Fibroblast of lung (primary cell): ENCODE measurements at regions not wholly inside any gene's neighbourhood (a gene's known extent, or its start where the extent isn't known, plus 50 kb on each side); places are given as distances from the start of the nearest gene placed in this dataset.
"Not testable (repeated sequence)": the region's sequence is repeated elsewhere in the genome, so short reads cannot be mapped to it uniquely, and the experiment has no call there.

ENCODE experiments used
- DNase-seq, 2 donors: peaks; one replicate each; pipeline versions ENCODE4 v3.0.0 to v3.0.0-alpha.2; 2010; ENCODE audit warnings: low read depth in 2 of 2
- H2AFZ ChIP-seq: 2 replicates; pipeline ENCODE4 v1.5.1; 2012; ENCODE audit warnings: low read length, control low read depth, inconsistent platforms
- H3K27ac ChIP-seq: 2 replicates; pipeline ENCODE4 v1.5.1; 2011; ENCODE audit warnings: low read length, control low read depth; ENCODE audit not compliant: insufficient read depth
- H3K27me3 ChIP-seq: 2 replicates; pipeline ENCODE4 v1.5.1; 2011; ENCODE audit warnings: mild to moderate bottlenecking, low read length; ENCODE audit not compliant: control insufficient read depth, insufficient read depth
- H3K36me3 ChIP-seq: 2 replicates; pipeline ENCODE4 v1.5.1; 2011; ENCODE audit warnings: low read length; ENCODE audit not compliant: control insufficient read depth, insufficient read depth
- H3K4me1 ChIP-seq: 2 replicates; pipeline ENCODE4 v1.5.1; 2011; ENCODE audit warnings: low read length; ENCODE audit not compliant: control insufficient read depth, insufficient read depth; ENCODE audit errors: extremely low read depth
- H3K4me2 ChIP-seq: 2 replicates; pipeline ENCODE4 v1.5.1; 2011; ENCODE audit warnings: low read length, control low read depth; ENCODE audit not compliant: insufficient read depth; ENCODE audit errors: extremely low read depth
- H3K4me3 ChIP-seq, 4 experiments: fragments of 200-600 bp in 1 of 4; sonication (generic) in 1 of 4; replicated peaks in 1 of 4; 2 replicates each; pipeline ENCODE4 v1.5.1; 2011 to 2016; ENCODE audit warnings: low read length in 4 of 4, low read depth in 3 of 4, mild to moderate bottlenecking in 3 of 4, control low read depth in 2 of 4, inconsistent platforms in 1 of 4, mixed read lengths in 1 of 4; ENCODE audit not compliant: insufficient read depth in 1 of 4; ENCODE audit errors: control extremely low read depth in 1 of 4
- H3K79me2 ChIP-seq: 2 replicates; pipeline ENCODE4 v1.5.1; 2012; ENCODE audit warnings: mild to moderate bottlenecking, low read length, inconsistent platforms; ENCODE audit not compliant: control insufficient read depth, insufficient read depth
- H3K9ac ChIP-seq: 2 replicates; pipeline ENCODE4 v1.5.1; 2011; ENCODE audit warnings: mild to moderate bottlenecking, low read length, control low read depth; ENCODE audit not compliant: insufficient read depth
- H3K9me3 ChIP-seq: 2 replicates; pipeline ENCODE4 v1.5.1; 2012; ENCODE audit warnings: low read depth, low read length; ENCODE audit not compliant: control insufficient read depth, insufficient read depth
- H4K20me1 ChIP-seq: 2 replicates; pipeline ENCODE4 v1.5.1; 2011; ENCODE audit warnings: low read length; ENCODE audit not compliant: control insufficient read depth, insufficient read depth; ENCODE audit errors: extremely low read depth
- EZH2 ChIP-seq: IDR thresholded peaks from 2 replicates; pipeline ENCODE4 v1.5.1; 2012; ENCODE audit warnings: low read length, control low read depth, mild to moderate bottlenecking; ENCODE audit errors: missing control alignments
- TF ChIP-seq, protein P1 (sequence below), 2 donors: IDR thresholded peaks in 1 of 2; conservative IDR thresholded peaks in 1 of 2; 1 replicate in 1 of 2; 2 replicates in 1 of 2; pipeline ENCODE4 v1.5.1; 2011 to 2012; ENCODE audit warnings: low read length in 2 of 2, control low read depth in 1 of 2, inconsistent platforms in 1 of 2, low read depth in 1 of 2, mild to moderate bottlenecking in 1 of 2

- H3K27ac ChIP-seq, H3K4me3 ChIP-seq, H3K9ac ChIP-seq, H3K9me3 ChIP-seq, H3K4me2 ChIP-seq, H3K36me3 ChIP-seq, DNase-seq, H3K4me1 ChIP-seq, H3K27me3 ChIP-seq, H2AFZ ChIP-seq, H4K20me1 ChIP-seq, H3K79me2 ChIP-seq: not testable (repeated sequence)
Observed at GRCh38 chr11:89654669-89655068, 55.4 kb upstream of the TRIM77 start.

GRCh38 chr11:89658767-89659166 is 51.3 kb upstream of the TRIM77 start:
- H3K4me3 ChIP-seq, H3K4me1 ChIP-seq, DNase-seq: not testable (repeated sequence)

DNA sequence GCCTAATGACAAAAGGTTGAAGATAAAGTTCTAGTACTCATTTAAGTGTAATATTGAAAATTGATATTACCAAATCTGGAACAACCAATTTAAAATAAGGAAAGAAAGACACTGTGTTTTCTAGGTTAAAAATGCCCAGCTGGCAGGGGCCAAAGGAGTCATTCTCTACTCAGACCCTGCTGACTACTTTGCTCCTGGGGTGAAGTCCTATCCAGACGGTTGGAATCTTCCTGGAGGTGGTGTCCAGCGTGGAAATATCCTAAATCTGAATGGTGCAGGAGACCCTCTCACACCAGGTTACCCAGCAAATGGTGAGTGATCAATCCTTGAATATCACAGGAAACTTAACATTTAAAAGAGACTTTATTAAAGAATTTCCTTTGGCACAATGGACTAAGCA is 50.7 kb upstream of the TRIM77 start:
- not testable (repeated sequence) for H3K9me3 ChIP-seq, H2AFZ ChIP-seq, H3K27me3 ChIP-seq, DNase-seq, H3K9ac ChIP-seq, H3K4me3 ChIP-seq, H4K20me1 ChIP-seq, H3K4me1 ChIP-seq, H3K27ac ChIP-seq, H3K79me2 ChIP-seq, H3K4me2 ChIP-seq, H3K36me3 ChIP-seq

More at GRCh38 chr11:89658767-89659166, 51.3 kb upstream of the TRIM77 start:
- not testable (repeated sequence) for H3K36me3 ChIP-seq, H3K79me2 ChIP-seq, H3K9me3 ChIP-seq, H2AFZ ChIP-seq, H3K9ac ChIP-seq, H3K27me3 ChIP-seq, H3K27ac ChIP-seq, H3K4me2 ChIP-seq, H4K20me1 ChIP-seq

DNA sequence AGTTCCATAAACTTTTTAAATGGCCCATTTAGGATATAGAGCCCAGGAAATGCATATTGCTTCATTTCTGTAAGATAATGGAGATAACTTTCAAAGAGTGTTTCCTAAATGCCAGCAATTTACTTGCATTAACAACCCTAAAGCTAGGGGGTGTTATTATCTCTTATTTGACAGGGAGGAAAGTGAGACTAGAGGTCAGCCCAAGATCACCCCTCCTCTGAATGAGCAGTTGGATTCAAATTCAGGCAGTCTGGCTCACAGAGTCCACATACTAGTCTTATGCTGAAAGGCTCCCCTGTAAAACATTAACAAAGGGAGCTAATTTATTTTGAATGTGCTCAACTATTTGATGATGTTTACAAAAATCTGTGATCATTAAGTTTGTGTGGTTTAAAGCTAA is 49.9 kb upstream of the TRIM77 start:
- H3K4me3 ChIP-seq = no peak overlapping the region

More for the DNA sequence above, 49.9 kb upstream of the TRIM77 start:
- Histone ChIP-seq H3K36me3 (no peaks in the 10 kb centered on the region), H3K9me3 (no peaks in the 10 kb centered on the region), H3K4me1 (no peaks in the 10 kb centered on the region), H3K27me3 (no peaks in the 10 kb centered on the region), H3K4me2 (no peak overlapping the region), H3K9ac (no peak overlapping the region), H3K79me2 (no peaks in the 10 kb centered on the region), H2AFZ (no peak overlapping the region), H4K20me1 (no peaks in the 10 kb centered on the region), H3K27ac (no peak overlapping the region)
- TF ChIP-seq, protein P1, sequence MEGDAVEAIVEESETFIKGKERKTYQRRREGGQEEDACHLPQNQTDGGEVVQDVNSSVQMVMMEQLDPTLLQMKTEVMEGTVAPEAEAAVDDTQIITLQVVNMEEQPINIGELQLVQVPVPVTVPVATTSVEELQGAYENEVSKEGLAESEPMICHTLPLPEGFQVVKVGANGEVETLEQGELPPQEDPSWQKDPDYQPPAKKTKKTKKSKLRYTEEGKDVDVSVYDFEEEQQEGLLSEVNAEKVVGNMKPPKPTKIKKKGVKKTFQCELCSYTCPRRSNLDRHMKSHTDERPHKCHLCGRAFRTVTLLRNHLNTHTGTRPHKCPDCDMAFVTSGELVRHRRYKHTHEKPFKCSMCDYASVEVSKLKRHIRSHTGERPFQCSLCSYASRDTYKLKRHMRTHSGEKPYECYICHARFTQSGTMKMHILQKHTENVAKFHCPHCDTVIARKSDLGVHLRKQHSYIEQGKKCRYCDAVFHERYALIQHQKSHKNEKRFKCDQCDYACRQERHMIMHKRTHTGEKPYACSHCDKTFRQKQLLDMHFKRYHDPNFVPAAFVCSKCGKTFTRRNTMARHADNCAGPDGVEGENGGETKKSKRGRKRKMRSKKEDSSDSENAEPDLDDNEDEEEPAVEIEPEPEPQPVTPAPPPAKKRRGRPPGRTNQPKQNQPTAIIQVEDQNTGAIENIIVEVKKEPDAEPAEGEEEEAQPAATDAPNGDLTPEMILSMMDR (conservative IDR thresholded peaks at IDR 0.05 in 1 of 2, IDR thresholded peaks at IDR 0.05 in 1 of 2; ENCODE audit: low read depth in 1 of 2, low read length in 2 of 2) = no peak
- TF ChIP-seq EZH2 = no peak
- DNase-seq = no peak
